Glutamatergic neuron (in vitro differentiated cells): ENCODE measurements at regions not wholly inside any gene's neighbourhood (a gene's known extent, or its start where the extent isn't known, plus 50 kb on each side); places are given as distances from the start of the nearest gene placed in this dataset.

Experiments used
- DNase-seq: peaks from one replicate; pipeline ENCODE4 v3.0.0; 2022
- H3K27ac Mint-ChIP-seq: one replicate; pipeline ENCODE4 v1.8.0; 2020; ENCODE audit warnings: mild to moderate bottlenecking, mixed read lengths, inconsistent platforms; ENCODE audit not compliant: unreplicated experiment
- H3K27me3 Mint-ChIP-seq: one replicate; pipeline ENCODE4 v1.8.0; 2020; ENCODE audit warnings: mild to moderate bottlenecking, moderate library complexity, mixed read lengths, inconsistent platforms; ENCODE audit not compliant: unreplicated experiment
- H3K36me3 Mint-ChIP-seq: one replicate; pipeline ENCODE4 v1.8.0; 2020; ENCODE audit warnings: mild to moderate bottlenecking, mixed read lengths, inconsistent platforms; ENCODE audit not compliant: unreplicated experiment
- H3K4me1 Mint-ChIP-seq: one replicate; pipeline ENCODE4 v1.8.0; 2020; ENCODE audit warnings: mild to moderate bottlenecking, low read depth, mixed read lengths, inconsistent platforms; ENCODE audit not compliant: unreplicated experiment
- H3K4me3 Mint-ChIP-seq: one replicate; pipeline ENCODE4 v1.8.0; 2020; ENCODE audit warnings: mild to moderate bottlenecking, mixed read lengths, inconsistent platforms; ENCODE audit not compliant: unreplicated experiment
- H3K9me3 Mint-ChIP-seq: one replicate; pipeline ENCODE4 v1.8.0; 2020; ENCODE audit warnings: mild to moderate bottlenecking, moderate library complexity, mixed read lengths, inconsistent platforms; ENCODE audit not compliant: unreplicated experiment
- CTCF ChIP-seq: fragments of 200-600 bp; sonication (generic); IDR thresholded peaks from one replicate; pipeline ENCODE4 v1.5.0; 2021; ENCODE audit not compliant: partially characterized antibody, unreplicated experiment

GRCh38 chr3:90102146-90102545 is 994.7 kb downstream of the EPHA3 start:
- no peak overlapping the region for H3K4me3 Mint-ChIP-seq
- H3K36me3 Mint-ChIP-seq: no peaks in the 10 kb centered on the region
- H3K4me1 Mint-ChIP-seq: no peaks in the 10 kb centered on the region
- no peaks in the 10 kb centered on the region for H3K27me3 Mint-ChIP-seq
- TF ChIP-seq CTCF: no peak
- H3K9me3 Mint-ChIP-seq: no peaks in the 10 kb centered on the region
- no peak overlapping the region for H3K27ac Mint-ChIP-seq
- no peak for DNase-seq

GRCh38 chr3:90121326-90121725 is 1013.9 kb downstream of the EPHA3 start:
- DNase-seq: no peak
- no peak overlapping the region for H3K27ac Mint-ChIP-seq
- H3K36me3 Mint-ChIP-seq: no peaks in the 10 kb centered on the region
- no peak for TF ChIP-seq CTCF
- no peak overlapping the region for H3K4me3 Mint-ChIP-seq
- peaks cover 2% of the 10 kb centered on the region for H3K9me3 Mint-ChIP-seq
- no peaks in the 10 kb centered on the region for H3K27me3 Mint-ChIP-seq
- H3K4me1 Mint-ChIP-seq: no peaks in the 10 kb centered on the region

- no peak for DNase-seq
- TF ChIP-seq CTCF: no peak
- no peaks in the 10 kb centered on the region for H3K27me3 Mint-ChIP-seq
- peaks cover 2% of the 10 kb centered on the region for H3K9me3 Mint-ChIP-seq
- no peaks in the 10 kb centered on the region for H3K4me1 Mint-ChIP-seq
- H3K27ac Mint-ChIP-seq: no peak overlapping the region
- H3K4me3 Mint-ChIP-seq: no peak overlapping the region
- H3K36me3 Mint-ChIP-seq: peaks cover 9% of the 10 kb centered on the region
These were observed 1021.0 kb downstream of the EPHA3 start for GRCh38 chr3:90128391-90128790.

- Mint-ChIP-seq H3K36me3 (peaks cover 9% of the 10 kb centered on the region), H3K4me3 (no peak overlapping the region), H3K4me1 (no peaks in the 10 kb centered on the region), H3K27me3 (no peaks in the 10 kb centered on the region), H3K9me3 (peaks cover 2% of the 10 kb centered on the region), H3K27ac (no peak overlapping the region)
- TF ChIP-seq CTCF: no peak
- no peak for DNase-seq
These were observed 1022.3 kb downstream of the EPHA3 start for GRCh38 chr3:90129730-90130129.

GRCh38 chr3:90132197-90132596 is 1024.8 kb downstream of the EPHA3 start:
- Mint-ChIP-seq H3K36me3 (peaks cover 2% of the 10 kb centered on the region), H3K4me1 (no peaks in the 10 kb centered on the region), H3K27ac (no peak overlapping the region), H3K9me3 (no peaks in the 10 kb centered on the region), H3K27me3 (no peaks in the 10 kb centered on the region), H3K4me3 (no peak overlapping the region)
- no peak for DNase-seq
- no peak for TF ChIP-seq CTCF
